ENCODE measurements at regions not wholly inside any gene's neighbourhood (a gene's known extent, or its start where the extent isn't known, plus 50 kb on each side); places are given as distances from the start of the nearest gene placed in this dataset.

DNA sequence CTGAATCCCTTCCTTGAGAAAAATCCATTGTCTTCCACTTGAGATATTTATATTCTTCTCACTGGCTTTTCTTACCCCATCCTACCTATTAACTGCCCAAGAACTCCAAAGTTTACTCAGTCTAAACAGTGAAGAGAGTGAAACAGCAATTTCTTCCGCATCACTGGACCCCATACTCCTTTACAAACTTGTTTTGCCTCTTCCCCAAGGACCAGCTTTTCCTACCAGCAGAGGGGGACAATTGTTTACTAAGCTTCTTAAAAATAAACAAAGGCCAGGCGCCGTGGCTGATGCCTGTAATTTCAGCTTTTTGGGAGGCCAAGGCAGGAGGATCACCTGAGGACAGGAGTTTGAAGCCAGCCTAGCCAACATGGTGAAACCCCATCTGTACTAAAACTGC, 52.0 kb downstream of the LRATD1 start:
- H3K27ac ChIP-seq (ENCODE audit: low read depth, low read length): no peak overlapping the region
- no peaks in the 10 kb centered on the region for H3K4me1 ChIP-seq (ENCODE audit: control insufficient read depth, insufficient read depth, low read length)
- H3K9me3 ChIP-seq (ENCODE audit: control insufficient read depth, insufficient read depth, low read depth, low read length): no peaks in the 10 kb centered on the region
- H3K36me3 ChIP-seq (ENCODE audit: control insufficient read depth, insufficient read depth, low read length): no peaks in the 10 kb centered on the region
- no peaks in the 10 kb centered on the region for H3K27me3 ChIP-seq (ENCODE audit: control insufficient read depth, insufficient read depth, low read length)
- H3K4me3 ChIP-seq (ENCODE audit: low read depth, low read length): no peak overlapping the region
- H3K9ac ChIP-seq (ENCODE audit: low read length): no peak overlapping the region

DNA sequence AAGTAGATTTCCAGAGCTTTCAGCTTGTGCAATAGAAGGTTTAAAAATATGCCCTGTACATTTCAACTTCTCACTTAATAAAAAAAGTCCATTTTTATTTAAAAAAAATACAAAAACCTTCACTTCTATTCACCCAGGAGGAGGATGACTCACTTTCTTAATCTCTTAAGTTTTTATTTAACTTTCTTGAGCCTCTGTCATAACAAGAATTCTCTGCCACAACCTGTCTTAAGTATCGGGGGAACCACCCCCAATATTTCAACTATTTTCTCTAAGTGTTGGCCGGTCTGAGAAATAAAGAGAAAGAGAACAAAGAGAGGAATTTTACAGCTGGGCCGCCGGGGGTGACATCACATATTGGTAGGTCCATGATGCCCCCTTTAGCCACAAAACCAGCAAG, 58.4 kb downstream of the LRATD1 start:
- no peaks in the 10 kb centered on the region for H3K27me3 ChIP-seq (ENCODE audit: control insufficient read depth, insufficient read depth, low read length)
- H3K36me3 ChIP-seq (ENCODE audit: control insufficient read depth, insufficient read depth, low read length): no peaks in the 10 kb centered on the region
- no peak overlapping the region for H3K9ac ChIP-seq (ENCODE audit: low read length)
- H3K4me1 ChIP-seq (ENCODE audit: control insufficient read depth, insufficient read depth, low read length): no peaks in the 10 kb centered on the region
- peaks cover 3% of the 10 kb centered on the region; the same call in 1 of the 2 replicates for H3K9me3 ChIP-seq (ENCODE audit: control insufficient read depth, insufficient read depth, low read depth, low read length)
- no peak overlapping the region for H3K27ac ChIP-seq (ENCODE audit: low read depth, low read length)
- H3K4me3 ChIP-seq (ENCODE audit: low read depth, low read length): no peak overlapping the region

DNA sequence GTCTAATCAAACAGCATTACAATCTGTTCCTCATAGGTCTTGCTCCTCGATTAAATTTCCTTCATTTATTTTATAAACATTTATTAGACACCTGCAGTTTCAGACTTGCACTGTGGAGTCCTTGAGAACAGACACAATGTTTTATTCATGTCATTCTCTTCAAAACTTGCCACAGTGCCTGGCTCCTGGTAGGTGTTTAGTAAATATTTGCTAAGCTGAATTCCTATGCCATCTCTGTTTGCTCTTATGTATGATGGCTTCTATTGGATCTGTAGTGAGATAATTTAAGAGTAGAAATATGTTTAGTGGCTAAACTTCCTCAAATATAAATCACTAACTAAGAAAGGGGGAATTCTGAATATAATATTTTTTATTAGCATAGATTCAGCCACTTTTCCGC, 61.4 kb downstream of the LRATD1 start:
- H3K9ac ChIP-seq (ENCODE audit: low read length): no peak overlapping the region
- H3K36me3 ChIP-seq (ENCODE audit: control insufficient read depth, insufficient read depth, low read length): no peaks in the 10 kb centered on the region
- H3K27me3 ChIP-seq (ENCODE audit: control insufficient read depth, insufficient read depth, low read length): no peaks in the 10 kb centered on the region
- no peaks in the 10 kb centered on the region for H3K4me1 ChIP-seq (ENCODE audit: control insufficient read depth, insufficient read depth, low read length)
- H3K4me3 ChIP-seq (ENCODE audit: low read depth, low read length): no peak overlapping the region
- H3K9me3 ChIP-seq (ENCODE audit: control insufficient read depth, insufficient read depth, low read depth, low read length): peaks cover 3% of the 10 kb centered on the region; the same call in 1 of the 2 replicates
- no peak overlapping the region for H3K27ac ChIP-seq (ENCODE audit: low read depth, low read length)

DNA sequence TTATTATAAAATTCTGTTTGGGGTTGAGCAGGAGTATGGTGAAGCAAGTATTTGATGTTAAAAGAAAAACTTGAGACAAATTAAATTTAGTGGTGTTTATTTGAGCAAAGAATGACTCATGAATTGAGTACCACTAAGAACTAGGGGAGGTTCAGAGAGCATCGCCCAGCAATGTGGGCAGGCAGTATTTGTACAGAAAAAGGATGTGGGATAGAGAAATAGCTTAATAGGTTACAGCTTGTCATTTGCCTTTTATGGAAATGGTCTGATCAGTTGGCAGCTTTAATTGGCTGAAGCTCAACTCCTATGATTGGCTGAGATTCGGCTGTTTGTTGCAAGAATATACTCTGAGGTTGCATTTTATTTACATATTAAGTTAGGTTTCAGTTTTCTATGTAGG, 68.2 kb downstream of the LRATD1 start:
- H3K4me1 ChIP-seq (ENCODE audit: control insufficient read depth, insufficient read depth, low read length): no peaks in the 10 kb centered on the region
- H3K27ac ChIP-seq (ENCODE audit: low read depth, low read length): no peak overlapping the region
- H3K4me3 ChIP-seq (ENCODE audit: low read depth, low read length): no peak overlapping the region

GRCh38 chr2:14702258-14702657, 69.7 kb downstream of the LRATD1 start:
- no peaks in the 10 kb centered on the region for H3K4me1 ChIP-seq (ENCODE audit: control insufficient read depth, insufficient read depth, low read length)
- H3K4me3 ChIP-seq (ENCODE audit: low read depth, low read length): no peak overlapping the region

More for the DNA sequence above, 68.2 kb downstream of the LRATD1 start:
- Histone ChIP-seq H3K36me3 (ENCODE audit: control insufficient read depth, insufficient read depth, low read length) (no peaks in the 10 kb centered on the region), H3K27me3 (ENCODE audit: control insufficient read depth, insufficient read depth, low read length) (no peaks in the 10 kb centered on the region), H3K9me3 (ENCODE audit: control insufficient read depth, insufficient read depth, low read depth, low read length) (no peaks in the 10 kb centered on the region), H3K9ac (ENCODE audit: low read length) (no peak overlapping the region)

GRCh38 chr2:14706201-14706600, 73.7 kb downstream of the LRATD1 start:
- H3K27me3 ChIP-seq (ENCODE audit: control insufficient read depth, insufficient read depth, low read length): no peaks in the 10 kb centered on the region
- no peak overlapping the region for H3K27ac ChIP-seq (ENCODE audit: low read depth, low read length)
- H3K36me3 ChIP-seq (ENCODE audit: control insufficient read depth, insufficient read depth, low read length): no peaks in the 10 kb centered on the region
- no peaks in the 10 kb centered on the region for H3K9me3 ChIP-seq (ENCODE audit: control insufficient read depth, insufficient read depth, low read depth, low read length)
- H3K9ac ChIP-seq (ENCODE audit: low read length): no peak overlapping the region
- no peaks in the 10 kb centered on the region for H3K4me1 ChIP-seq (ENCODE audit: control insufficient read depth, insufficient read depth, low read length)
- H3K4me3 ChIP-seq (ENCODE audit: low read depth, low read length): no peak overlapping the region

More at GRCh38 chr2:14702258-14702657, 69.7 kb downstream of the LRATD1 start:
- H3K27ac ChIP-seq (ENCODE audit: low read depth, low read length): no peak overlapping the region
- H3K9ac ChIP-seq (ENCODE audit: low read length): no peak overlapping the region
- H3K27me3 ChIP-seq (ENCODE audit: control insufficient read depth, insufficient read depth, low read length): no peaks in the 10 kb centered on the region
- no peaks in the 10 kb centered on the region for H3K36me3 ChIP-seq (ENCODE audit: control insufficient read depth, insufficient read depth, low read length)
- H3K9me3 ChIP-seq (ENCODE audit: control insufficient read depth, insufficient read depth, low read depth, low read length): no peaks in the 10 kb centered on the region

DNA sequence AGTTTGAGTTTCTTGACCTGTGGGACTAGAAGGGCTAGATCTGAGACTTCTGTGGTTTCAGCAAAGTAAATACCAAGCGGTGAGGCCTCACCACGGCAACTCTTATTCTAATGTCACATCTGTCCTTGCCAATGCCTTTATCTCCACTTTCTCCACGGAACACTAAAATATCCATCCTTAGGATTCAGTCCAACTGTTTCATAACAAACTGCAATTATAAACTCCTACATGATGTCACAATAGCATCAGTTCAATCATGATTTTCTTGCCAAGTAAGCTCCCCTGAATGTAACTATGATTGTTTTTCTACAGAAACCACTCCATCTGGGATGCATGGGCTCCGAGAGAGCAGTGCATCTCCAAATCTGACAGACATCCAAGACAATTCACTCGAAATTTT, 79.6 kb downstream of the LRATD1 start:
- no peak overlapping the region for H3K9ac ChIP-seq (ENCODE audit: low read length)
- H3K27ac ChIP-seq (ENCODE audit: low read depth, low read length): no peak overlapping the region
- H3K27me3 ChIP-seq (ENCODE audit: control insufficient read depth, insufficient read depth, low read length): no peaks in the 10 kb centered on the region
- H3K4me3 ChIP-seq (ENCODE audit: low read depth, low read length): no peak overlapping the region
- H3K36me3 ChIP-seq (ENCODE audit: control insufficient read depth, insufficient read depth, low read length): no peaks in the 10 kb centered on the region
- no peaks in the 10 kb centered on the region for H3K4me1 ChIP-seq (ENCODE audit: control insufficient read depth, insufficient read depth, low read length)
- H3K9me3 ChIP-seq (ENCODE audit: control insufficient read depth, insufficient read depth, low read depth, low read length): no peaks in the 10 kb centered on the region

DNA sequence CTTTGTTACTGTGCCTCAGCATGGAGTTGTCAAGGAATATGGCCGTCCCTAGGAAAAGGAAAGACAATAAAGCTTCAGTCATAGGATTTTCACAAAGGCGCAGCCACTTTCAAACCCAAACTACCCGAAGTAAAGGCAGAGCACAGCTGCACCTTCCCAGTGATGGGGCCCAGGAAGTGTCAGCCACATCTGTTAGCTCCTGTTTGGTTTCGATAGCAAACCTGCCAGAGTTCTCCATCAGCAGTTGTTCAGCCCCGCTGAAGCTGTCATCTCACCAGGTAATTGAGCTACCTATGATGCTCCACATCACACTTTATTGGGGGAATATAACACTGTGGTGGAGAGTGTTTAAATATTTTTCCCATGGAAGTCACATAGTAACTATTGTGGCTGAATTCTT, 80.7 kb downstream of the LRATD1 start:
- Histone ChIP-seq H3K27me3 (ENCODE audit: control insufficient read depth, insufficient read depth, low read length) (no peaks in the 10 kb centered on the region), H3K4me1 (ENCODE audit: control insufficient read depth, insufficient read depth, low read length) (no peaks in the 10 kb centered on the region), H3K9me3 (ENCODE audit: control insufficient read depth, insufficient read depth, low read depth, low read length) (no peaks in the 10 kb centered on the region), H3K9ac (ENCODE audit: low read length) (no peak overlapping the region), H3K27ac (ENCODE audit: low read depth, low read length) (no peak overlapping the region), H3K36me3 (ENCODE audit: control insufficient read depth, insufficient read depth, low read length) (no peaks in the 10 kb centered on the region), H3K4me3 (ENCODE audit: low read depth, low read length) (no peak overlapping the region)

GRCh38 chr2:14715600-14715999, 83.1 kb downstream of the LRATD1 start:
- Histone ChIP-seq H3K9ac (ENCODE audit: low read length) (no peak overlapping the region), H3K27me3 (ENCODE audit: control insufficient read depth, insufficient read depth, low read length) (no peaks in the 10 kb centered on the region), H3K9me3 (ENCODE audit: control insufficient read depth, insufficient read depth, low read depth, low read length) (no peaks in the 10 kb centered on the region), H3K4me3 (ENCODE audit: low read depth, low read length) (no peak overlapping the region), H3K4me1 (ENCODE audit: control insufficient read depth, insufficient read depth, low read length) (no peaks in the 10 kb centered on the region), H3K27ac (ENCODE audit: low read depth, low read length) (no peak overlapping the region), H3K36me3 (ENCODE audit: control insufficient read depth, insufficient read depth, low read length) (no peaks in the 10 kb centered on the region)

DNA sequence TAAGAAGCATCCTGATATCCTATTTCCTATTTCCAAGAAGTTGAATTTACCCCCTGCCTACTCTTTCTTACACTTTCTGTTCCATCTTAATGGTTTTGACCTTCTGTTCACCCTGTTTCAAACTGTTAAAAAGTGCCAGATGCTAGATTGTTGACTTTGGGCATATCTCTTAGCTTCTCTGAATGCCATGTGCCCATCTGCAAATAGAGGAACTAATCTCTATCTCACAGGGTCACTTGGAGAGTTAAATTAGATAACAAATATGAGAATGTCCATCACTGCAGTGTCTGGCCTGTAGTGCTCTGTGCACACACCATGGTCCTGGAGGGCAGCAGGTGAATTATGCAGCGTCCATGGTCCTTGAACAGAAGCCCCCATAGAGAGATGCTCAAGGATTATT, 83.8 kb downstream of the LRATD1 start:
- H3K9ac ChIP-seq (ENCODE audit: low read length): no peak overlapping the region
- H3K9me3 ChIP-seq (ENCODE audit: control insufficient read depth, insufficient read depth, low read depth, low read length): no peaks in the 10 kb centered on the region
- no peaks in the 10 kb centered on the region for H3K27me3 ChIP-seq (ENCODE audit: control insufficient read depth, insufficient read depth, low read length)
- no peak overlapping the region for H3K27ac ChIP-seq (ENCODE audit: low read depth, low read length)
- H3K4me1 ChIP-seq (ENCODE audit: control insufficient read depth, insufficient read depth, low read length): no peaks in the 10 kb centered on the region
- H3K4me3 ChIP-seq (ENCODE audit: low read depth, low read length): no peak overlapping the region
- no peaks in the 10 kb centered on the region for H3K36me3 ChIP-seq (ENCODE audit: control insufficient read depth, insufficient read depth, low read length)

GRCh38 chr2:14717131-14717530, 84.6 kb downstream of the LRATD1 start:
- Histone ChIP-seq H3K9me3 (ENCODE audit: control insufficient read depth, insufficient read depth, low read depth, low read length) (no peaks in the 10 kb centered on the region), H3K27me3 (ENCODE audit: control insufficient read depth, insufficient read depth, low read length) (no peaks in the 10 kb centered on the region), H3K27ac (ENCODE audit: low read depth, low read length) (no peak overlapping the region), H3K4me3 (ENCODE audit: low read depth, low read length) (no peak overlapping the region), H3K4me1 (ENCODE audit: control insufficient read depth, insufficient read depth, low read length) (no peaks in the 10 kb centered on the region), H3K9ac (ENCODE audit: low read length) (no peak overlapping the region), H3K36me3 (ENCODE audit: control insufficient read depth, insufficient read depth, low read length) (no peaks in the 10 kb centered on the region)

DNA sequence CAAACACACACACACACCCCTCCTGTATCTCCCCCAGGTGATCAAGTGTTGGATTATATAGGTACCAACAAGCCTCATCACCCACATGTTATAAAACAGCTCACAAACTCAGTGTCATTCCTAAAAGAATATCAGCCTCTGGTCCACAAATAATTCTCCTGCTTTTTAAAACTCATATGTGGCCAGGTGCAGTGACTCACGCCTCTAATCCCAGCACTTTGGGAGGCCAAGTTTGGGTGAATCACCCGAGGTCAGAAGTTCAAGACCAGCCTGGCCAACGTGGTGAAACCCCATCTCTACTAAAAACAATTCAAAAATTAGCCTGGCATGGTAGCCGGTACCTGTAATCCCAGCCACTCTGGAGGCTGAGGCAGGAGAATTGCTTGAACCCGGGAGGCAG, 87.8 kb downstream of the LRATD1 start:
- Histone ChIP-seq H3K27ac (ENCODE audit: low read depth, low read length) (no peak overlapping the region), H3K9ac (ENCODE audit: low read length) (no peak overlapping the region)

More for the DNA sequence above, 87.8 kb downstream of the LRATD1 start:
- Histone ChIP-seq H3K4me1 (ENCODE audit: control insufficient read depth, insufficient read depth, low read length) (no peaks in the 10 kb centered on the region), H3K36me3 (ENCODE audit: control insufficient read depth, insufficient read depth, low read length) (no peaks in the 10 kb centered on the region), H3K9me3 (ENCODE audit: control insufficient read depth, insufficient read depth, low read depth, low read length) (no peaks in the 10 kb centered on the region), H3K27me3 (ENCODE audit: control insufficient read depth, insufficient read depth, low read length) (no peaks in the 10 kb centered on the region), H3K4me3 (ENCODE audit: low read depth, low read length) (no peak overlapping the region)
